ENCODE measurements at regions not wholly inside any gene's neighbourhood (a gene's known extent, or its start where the extent isn't known, plus 50 kb on each side); places are given as distances from the start of the nearest gene placed in this dataset.

DNA sequence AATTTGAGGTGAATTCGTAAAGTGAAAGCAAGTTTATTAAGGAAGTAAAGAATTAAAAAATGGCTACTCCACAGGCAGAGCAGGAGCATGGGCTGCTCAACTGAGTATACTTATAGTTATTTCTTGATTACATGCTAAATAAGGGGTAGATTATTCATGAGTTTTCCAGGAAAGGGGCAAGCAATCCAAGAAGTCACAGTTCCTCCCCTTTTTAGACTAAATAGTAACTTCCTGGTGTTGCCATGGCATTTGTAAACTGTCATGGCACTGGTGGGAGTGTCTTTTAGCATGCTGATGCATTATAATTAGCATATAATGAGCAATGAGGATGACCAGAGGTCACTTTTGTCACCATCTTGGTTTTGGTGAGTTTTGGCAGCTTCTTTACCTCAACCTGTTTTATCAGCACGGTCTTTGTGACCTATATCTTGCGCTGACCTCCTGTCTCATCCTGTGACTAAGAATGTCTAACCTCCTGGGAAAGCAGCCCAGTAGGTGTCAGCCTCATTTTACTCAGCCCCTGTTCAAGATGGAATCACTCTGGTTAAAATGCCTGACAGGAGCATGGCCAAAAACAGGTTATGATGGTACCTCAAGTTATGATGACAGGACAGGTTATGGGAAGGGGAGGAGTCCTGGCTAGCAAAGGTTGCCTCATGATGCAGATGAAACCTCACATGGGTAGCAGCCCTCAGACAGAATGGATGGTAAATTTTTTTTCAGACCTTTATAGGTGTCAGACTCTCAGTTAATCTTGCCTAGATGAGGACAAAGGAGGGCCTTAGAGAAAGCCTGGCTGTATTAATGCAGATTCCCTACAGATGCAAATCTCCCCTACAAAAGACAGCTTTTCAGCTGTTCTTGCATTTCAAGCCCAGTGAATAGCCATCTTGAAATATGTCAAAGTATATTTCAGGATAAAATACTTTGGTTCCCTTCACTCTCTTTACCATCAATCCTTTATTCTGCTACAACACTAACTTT, 49.7 kb downstream of the SIPA1L2 start:
- TF ChIP-seq, protein P1, sequence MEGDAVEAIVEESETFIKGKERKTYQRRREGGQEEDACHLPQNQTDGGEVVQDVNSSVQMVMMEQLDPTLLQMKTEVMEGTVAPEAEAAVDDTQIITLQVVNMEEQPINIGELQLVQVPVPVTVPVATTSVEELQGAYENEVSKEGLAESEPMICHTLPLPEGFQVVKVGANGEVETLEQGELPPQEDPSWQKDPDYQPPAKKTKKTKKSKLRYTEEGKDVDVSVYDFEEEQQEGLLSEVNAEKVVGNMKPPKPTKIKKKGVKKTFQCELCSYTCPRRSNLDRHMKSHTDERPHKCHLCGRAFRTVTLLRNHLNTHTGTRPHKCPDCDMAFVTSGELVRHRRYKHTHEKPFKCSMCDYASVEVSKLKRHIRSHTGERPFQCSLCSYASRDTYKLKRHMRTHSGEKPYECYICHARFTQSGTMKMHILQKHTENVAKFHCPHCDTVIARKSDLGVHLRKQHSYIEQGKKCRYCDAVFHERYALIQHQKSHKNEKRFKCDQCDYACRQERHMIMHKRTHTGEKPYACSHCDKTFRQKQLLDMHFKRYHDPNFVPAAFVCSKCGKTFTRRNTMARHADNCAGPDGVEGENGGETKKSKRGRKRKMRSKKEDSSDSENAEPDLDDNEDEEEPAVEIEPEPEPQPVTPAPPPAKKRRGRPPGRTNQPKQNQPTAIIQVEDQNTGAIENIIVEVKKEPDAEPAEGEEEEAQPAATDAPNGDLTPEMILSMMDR (IDR thresholded peaks at IDR 0.05): no peak

DNA sequence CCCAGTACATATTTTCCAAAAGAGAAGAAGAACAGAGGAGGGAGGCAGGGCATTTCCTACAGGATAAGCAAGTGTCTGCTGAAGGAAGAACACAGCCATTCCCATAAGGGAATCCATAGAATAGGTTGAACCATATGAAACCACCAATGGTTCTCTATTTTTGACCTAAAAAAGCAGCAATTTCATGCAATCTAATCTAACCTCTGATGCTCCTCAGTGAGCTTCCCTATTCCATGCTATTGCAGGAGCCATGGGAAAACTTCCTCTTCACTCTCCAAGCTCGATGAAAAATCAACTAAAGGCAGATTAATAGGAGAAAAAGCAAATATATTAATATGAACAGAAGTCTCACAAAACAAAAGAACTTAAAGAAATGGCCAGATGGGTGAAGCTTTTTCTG, 50.5 kb downstream of the SIPA1L2 start:
- TF ChIP-seq, protein P1 (IDR thresholded peaks at IDR 0.05): no peak

DNA sequence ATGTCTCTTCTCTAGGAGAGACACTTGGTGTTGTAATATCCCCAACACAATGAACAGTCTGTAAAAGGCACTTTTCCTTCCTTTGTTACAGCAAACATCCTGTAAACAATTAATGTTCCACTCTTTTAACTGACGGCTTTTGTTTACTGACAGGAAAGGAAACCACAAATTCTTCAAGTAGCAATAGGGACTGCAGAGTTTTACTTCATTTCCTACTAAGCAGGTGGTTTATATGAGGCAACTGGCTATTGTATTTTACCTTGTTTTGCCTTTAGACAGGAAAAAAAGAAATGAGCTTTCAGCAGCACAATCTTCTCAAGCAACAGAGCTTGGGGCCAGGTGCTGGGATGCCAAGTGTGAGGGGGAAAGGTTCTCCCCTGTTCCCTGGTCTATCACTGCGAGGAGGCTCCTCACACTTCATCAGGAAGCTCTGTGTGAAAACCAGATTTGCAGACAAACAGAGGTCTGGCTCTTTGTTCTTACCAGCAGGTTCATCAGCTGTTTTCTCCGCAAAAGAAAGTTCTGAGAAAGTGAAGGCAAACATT, 51.2 kb downstream of the SIPA1L2 start:
- TF ChIP-seq, protein P1 (IDR thresholded peaks at IDR 0.05): no peak

DNA sequence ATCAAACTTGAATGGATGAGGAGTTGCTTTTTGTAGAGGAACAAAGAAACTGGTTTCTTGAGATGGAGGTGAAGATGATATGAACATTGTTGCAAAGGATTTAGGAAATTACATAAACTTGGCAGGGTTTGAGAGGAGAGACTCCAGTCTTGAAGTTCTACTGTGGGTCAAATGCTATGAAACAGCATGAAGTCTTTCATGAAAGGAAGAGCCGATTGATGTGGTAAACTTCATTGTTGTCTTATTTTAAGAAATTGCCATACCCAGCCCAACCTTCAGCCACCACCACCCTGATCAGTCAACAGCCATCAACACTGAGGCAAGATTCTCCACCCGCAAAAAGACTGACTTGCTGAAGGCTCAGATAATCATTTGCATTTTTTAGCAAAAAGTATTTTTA, 52.2 kb downstream of the SIPA1L2 start:
- TF ChIP-seq, protein P1 (IDR thresholded peaks at IDR 0.05): no peak

DNA sequence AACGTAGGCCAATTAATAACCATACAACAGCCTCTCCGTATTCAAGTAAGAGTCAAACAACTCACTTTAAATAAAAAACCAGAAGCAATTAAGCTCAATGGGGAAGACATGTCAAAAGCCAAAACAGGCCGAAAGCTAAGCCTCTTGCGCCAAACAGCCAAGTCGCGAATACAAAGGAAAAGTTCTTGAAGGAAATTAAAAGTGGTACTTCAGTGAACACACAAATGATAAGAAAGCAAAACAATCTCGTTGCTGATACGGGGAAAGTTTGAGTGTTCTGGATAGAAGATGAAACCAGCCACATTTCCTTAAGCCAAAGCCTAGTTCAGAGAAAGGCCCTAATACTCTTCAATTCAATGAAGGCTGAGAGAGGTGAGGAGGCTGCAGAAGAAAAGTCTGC, 53.4 kb downstream of the SIPA1L2 start:
- TF ChIP-seq, protein P1 (IDR thresholded peaks at IDR 0.05): no peak

DNA sequence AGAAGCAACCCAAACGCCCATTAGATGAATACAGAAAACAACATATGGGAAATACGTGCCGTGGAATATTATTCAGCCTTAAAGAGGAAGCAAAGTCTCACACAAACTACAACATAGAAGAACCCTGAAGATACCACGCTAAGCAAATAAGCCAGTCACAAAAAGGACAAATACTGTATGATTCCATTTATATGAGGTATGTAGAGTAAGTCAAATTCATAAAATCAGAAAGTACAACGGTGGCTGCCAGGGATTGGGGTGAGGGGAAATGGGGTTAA, 54.2 kb downstream of the SIPA1L2 start:
- TF ChIP-seq, protein P1 (IDR thresholded peaks at IDR 0.05): no peak

DNA sequence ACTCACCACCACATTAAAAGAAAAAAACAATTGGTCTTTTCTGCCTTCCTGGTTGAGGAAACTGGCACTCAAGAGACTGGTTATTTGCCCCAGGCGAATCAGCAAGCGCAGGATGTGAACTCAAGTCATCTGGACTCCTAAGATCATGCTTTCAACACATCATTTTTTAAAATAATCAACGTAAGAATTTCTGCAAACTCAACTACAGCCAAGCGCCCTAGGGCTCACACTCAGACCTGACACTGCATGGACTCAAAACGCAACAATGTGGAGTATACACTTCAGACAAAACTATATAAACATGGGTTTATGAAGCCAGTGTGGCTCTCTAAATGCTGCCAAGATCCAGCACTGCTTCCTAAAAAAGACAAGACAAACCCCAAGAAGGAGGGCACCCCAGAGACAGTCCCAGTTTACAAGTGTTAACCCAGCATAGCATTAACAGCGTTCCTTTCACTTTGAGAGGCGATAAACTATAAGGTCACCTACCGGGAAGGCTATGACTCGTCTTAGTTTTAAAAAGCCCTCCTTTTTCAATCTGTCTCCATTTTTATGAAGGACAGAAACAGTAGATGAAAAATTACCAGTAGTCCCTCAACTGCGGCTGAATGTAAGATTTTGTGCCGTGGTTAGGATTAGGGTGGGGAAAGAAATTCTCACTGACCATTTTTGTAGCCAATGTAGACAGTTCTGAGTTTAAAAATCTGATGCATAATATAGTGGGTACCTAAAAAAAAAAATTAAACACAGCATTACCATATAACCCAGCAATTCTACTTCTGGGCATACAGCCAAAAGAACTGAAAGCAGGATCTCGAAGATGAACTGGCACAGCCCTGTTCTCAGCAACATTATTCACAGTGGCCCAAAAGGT, 54.8 kb downstream of the SIPA1L2 start:
- TF ChIP-seq, protein P1 (IDR thresholded peaks at IDR 0.05): no peak

Measured in LNCAP (cell line).